ENCODE measurements at regions not wholly inside any gene's neighbourhood (a gene's known extent, or its start where the extent isn't known, plus 50 kb on each side); places are given as distances from the start of the nearest gene placed in this dataset.

DNA sequence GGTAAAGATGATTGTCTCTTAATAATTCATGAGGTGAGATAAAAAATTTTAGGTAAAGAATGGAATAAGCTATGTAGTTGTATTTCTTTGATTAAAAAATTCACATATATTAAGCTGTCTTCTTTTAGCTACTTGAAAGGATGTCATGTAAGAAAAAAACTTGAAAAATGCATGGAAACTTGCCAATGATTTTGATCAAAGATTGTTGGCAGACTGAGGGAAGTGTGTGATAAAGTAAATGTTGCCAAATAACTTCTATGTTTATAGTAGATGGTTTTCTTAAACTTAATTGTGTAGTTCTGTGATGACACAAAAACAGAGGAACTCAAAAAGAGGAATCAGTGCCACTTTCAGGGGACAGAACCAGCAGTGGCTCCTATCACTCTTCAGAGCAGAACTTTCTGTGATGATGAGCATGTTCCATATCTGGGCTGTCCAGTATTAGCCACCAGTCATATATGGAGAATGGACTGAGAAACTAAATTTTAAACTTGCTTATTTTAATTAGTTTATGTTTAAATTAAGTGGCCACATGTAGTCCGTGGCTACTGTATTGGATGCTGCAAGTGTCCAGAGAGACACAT is 51.9 kb upstream of the SLC38A11 start (continued):
- TF ChIP-seq GTF2F1 (IDR thresholded peaks at IDR 0.05; ENCODE audit: borderline replicate concordance, low read depth, low read length): no peak

Data from H1 (cell line).